AG09309 (cell line): ENCODE measurements at regions not wholly inside any gene's neighbourhood (a gene's known extent, or its start where the extent isn't known, plus 50 kb on each side); places are given as distances from the start of the nearest gene placed in this dataset.
"Not testable (repeated sequence)": the region's sequence is repeated elsewhere in the genome, so short reads cannot be mapped to it uniquely, and the experiment has no call there.

Source experiments
- DNase-seq: peaks from one replicate; pipeline ENCODE4 v3.0.0-alpha.2; 2010; ENCODE audit warnings: low read depth
- H3K4me3 ChIP-seq: 2 replicates; pipeline ENCODE4 v1.5.1; 2011; ENCODE audit warnings: mild to moderate bottlenecking, low read depth, low read length, moderate library complexity; ENCODE audit not compliant: control insufficient read depth
- TF ChIP-seq, protein P1 (sequence below): IDR thresholded peaks from 2 replicates; pipeline ENCODE4 v1.5.1; 2011; ENCODE audit warnings: mild to moderate bottlenecking, low read depth, low read length, inconsistent platforms; ENCODE audit not compliant: insufficient read depth, control insufficient read depth; ENCODE audit errors: missing control alignments

DNA sequence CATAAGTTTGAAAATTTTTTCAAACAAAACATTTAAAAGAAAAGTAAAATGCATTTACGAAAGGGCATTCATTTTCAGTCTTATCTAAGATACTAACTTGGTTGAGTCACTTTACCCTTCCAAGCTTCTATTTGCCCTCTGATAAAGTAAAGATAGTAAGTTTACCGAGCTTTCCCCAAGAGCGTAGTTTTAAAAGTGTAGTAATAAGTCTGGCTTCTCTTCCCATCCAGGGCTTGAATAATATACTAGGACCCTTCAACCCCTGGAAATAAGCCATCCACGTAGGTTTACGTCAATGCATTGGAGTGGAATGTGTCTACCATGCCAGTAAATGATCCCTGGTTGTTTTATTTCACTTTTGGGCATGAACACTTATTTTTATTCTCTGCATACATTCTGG lies 608.3 kb downstream of the NTRK3 start:
- TF ChIP-seq, protein P1, sequence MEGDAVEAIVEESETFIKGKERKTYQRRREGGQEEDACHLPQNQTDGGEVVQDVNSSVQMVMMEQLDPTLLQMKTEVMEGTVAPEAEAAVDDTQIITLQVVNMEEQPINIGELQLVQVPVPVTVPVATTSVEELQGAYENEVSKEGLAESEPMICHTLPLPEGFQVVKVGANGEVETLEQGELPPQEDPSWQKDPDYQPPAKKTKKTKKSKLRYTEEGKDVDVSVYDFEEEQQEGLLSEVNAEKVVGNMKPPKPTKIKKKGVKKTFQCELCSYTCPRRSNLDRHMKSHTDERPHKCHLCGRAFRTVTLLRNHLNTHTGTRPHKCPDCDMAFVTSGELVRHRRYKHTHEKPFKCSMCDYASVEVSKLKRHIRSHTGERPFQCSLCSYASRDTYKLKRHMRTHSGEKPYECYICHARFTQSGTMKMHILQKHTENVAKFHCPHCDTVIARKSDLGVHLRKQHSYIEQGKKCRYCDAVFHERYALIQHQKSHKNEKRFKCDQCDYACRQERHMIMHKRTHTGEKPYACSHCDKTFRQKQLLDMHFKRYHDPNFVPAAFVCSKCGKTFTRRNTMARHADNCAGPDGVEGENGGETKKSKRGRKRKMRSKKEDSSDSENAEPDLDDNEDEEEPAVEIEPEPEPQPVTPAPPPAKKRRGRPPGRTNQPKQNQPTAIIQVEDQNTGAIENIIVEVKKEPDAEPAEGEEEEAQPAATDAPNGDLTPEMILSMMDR, result no peak
- DNase-seq, result no peak
- H3K4me3 ChIP-seq, result no peak overlapping the region

DNA sequence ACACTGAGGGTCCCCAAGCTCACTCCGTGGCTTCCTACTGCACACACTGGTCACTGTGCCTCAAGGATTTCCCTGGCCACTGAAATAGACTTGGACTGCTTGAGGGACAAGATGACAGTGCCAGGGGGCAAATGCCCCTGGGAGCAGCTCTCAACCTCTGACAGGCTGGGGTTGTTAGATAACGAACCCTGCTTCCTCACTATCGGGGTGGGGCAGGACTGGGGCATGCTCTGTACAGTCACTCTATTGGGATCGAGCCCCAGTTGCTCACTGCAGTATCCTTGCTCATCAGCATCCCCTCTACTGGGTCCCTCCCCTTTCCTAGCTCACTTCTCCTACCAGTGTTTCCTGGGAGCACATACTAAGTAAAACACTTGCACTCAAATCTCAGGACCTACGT lies 610.8 kb downstream of the NTRK3 start:
- TF ChIP-seq, protein P1, result no peak
- no peak overlapping the region for H3K4me3 ChIP-seq
- no peak for DNase-seq

- not testable (repeated sequence) for DNase-seq, H3K4me3 ChIP-seq
Measured at GRCh38 chr15:87642997-87643396, 613.5 kb downstream of the NTRK3 start.

GRCh38 chr15:87639305-87640011 lies 617.1 kb downstream of the NTRK3 start:
- DNase-seq, result no peak

GRCh38 chr15:87638554-87639083 lies 617.9 kb downstream of the NTRK3 start:
- H3K4me3 ChIP-seq, result no peak overlapping the region
- TF ChIP-seq, protein P1, result no peak
- DNase-seq, result no peak

More at GRCh38 chr15:87639305-87640011, 617.1 kb downstream of the NTRK3 start:
- TF ChIP-seq, protein P1, result no peak
- no peak overlapping the region for H3K4me3 ChIP-seq

- TF ChIP-seq, protein P1, result no peak
- DNase-seq, result no peak
- no peak overlapping the region for H3K4me3 ChIP-seq
Measured at GRCh38 chr15:87634361-87634760, 622.2 kb downstream of the NTRK3 start.

DNA sequence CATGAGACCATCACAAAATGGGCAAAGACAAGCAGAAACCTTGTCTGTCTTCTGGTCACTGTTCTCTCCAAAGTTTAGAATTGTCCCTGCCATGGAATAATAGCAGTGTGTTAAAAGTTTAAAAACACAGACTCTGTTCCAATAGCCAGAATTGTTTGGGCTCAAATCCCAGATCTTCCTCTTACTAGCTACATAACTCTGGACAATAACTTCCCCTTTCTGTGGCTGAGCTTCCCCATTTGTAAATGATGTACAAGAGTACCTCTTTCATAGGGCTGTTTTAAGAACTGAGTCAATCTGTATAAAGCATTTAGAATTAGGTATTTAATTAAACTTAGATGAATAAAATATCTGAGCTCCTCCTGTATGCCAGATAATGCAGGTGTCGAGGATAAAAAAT lies 623.0 kb downstream of the NTRK3 start:
- no peak overlapping the region for H3K4me3 ChIP-seq
- no peak for DNase-seq
- TF ChIP-seq, protein P1, result no peak
